Right lobe of liver (tissue), 6 donors: ENCODE measurements at regions not wholly inside any gene's neighbourhood (a gene's known extent, or its start where the extent isn't known, plus 50 kb on each side); places are given as distances from the start of the nearest gene placed in this dataset.
"Not testable (repeated sequence)": the region's sequence is repeated elsewhere in the genome, so short reads cannot be mapped to it uniquely, and the experiment has no call there.

Source experiments
- ATAC-seq, 4 donors: fragments of 200-7000 bp; cut with Tn5 transposase; one replicate each; pipeline ENCODE4 v1.9.1; 2020; ENCODE audit warnings: mild to moderate bottlenecking in 4 of 4, moderate library complexity in 4 of 4
- DNase-seq, 3 donors: peaks; one replicate each; pipeline ENCODE4 v3.0.0-alpha.2; 2020
- H3K27ac ChIP-seq, 3 donors: fragments of 200-600 bp; one replicate each; pipeline ENCODE4 v1.8.0; 2022
- H3K27me3 ChIP-seq, 2 donors: fragments of 200-600 bp; one replicate each; pipeline ENCODE4 v1.8.0; 2022
- H3K36me3 ChIP-seq, 4 donors: fragments of 200-600 bp; sonication (generic) in 1 of 4; one replicate each; pipeline versions ENCODE4 v1.5.1 to v1.8.0; 2017 to 2022; ENCODE audit warnings: control low read depth in 1 of 4
- H3K4me1 ChIP-seq, 4 donors: fragments of 200-600 bp; sonication (generic) in 1 of 4; one replicate each; pipeline versions ENCODE4 v1.5.1 to v1.8.0; 2017 to 2022; ENCODE audit warnings: control low read depth in 1 of 4
- H3K4me3 ChIP-seq, 3 donors: fragments of 200-600 bp; one replicate each; pipeline ENCODE4 v1.8.0; 2022
- H3K9me3 ChIP-seq, 4 donors: fragments of 200-600 bp; sonication (generic) in 1 of 4; one replicate each; pipeline versions ENCODE4 v1.5.1 to v1.8.0; 2017 to 2022; ENCODE audit warnings: control low read depth in 1 of 4
- CTCF ChIP-seq, 4 donors: fragments of 200-600 bp in 3 of 4; fragments of 450-650 bp in 1 of 4; IDR thresholded peaks; one replicate each; pipeline versions ENCODE4 v1.5.1 to v1.8.0; 2016 to 2022; ENCODE audit warnings: antibody characterized with exemption in 4 of 4, mild to moderate bottlenecking in 2 of 4
- POLR2A ChIP-seq: fragments of 450-650 bp; IDR thresholded peaks from one replicate; pipeline ENCODE4 v1.6.1; 2017; ENCODE audit warnings: antibody characterized with exemption, mild to moderate bottlenecking
- WGBS: methylation state at CpG from one replicate; pipeline ENCODE4 v1.1.6; 2018; ENCODE audit warnings: low coverage, low lambda C conversion rate; ENCODE audit not compliant: insufficient coverage; ENCODE audit errors: missing lambda C conversion rate; 5-methylcytosine and 5-hydroxymethylcytosine counted together
- intact Hi-C, 2 donors: fragments of 100-400 bp; cut with DNase I; formaldehyde crosslinking; loops; one replicate each; pipeline versions ENCODE4 v1.11.2 to v1.14.1; 2022
- donor health status: DM: no; HTN: yes; CAD: no.
- donor health status: DM: no; HTN: no; CAD: no.
- donor health status: DM: no; HTN: no; CAD: no.
- donor health status: DM: no; HTN: yes; CAD: no.
- donor health status: DM: no; HTN: yes; CAD: no.

GRCh38 chr10:64795847-64796246 lies 1274.6 kb downstream of the REEP3 start:
- no peaks in the 10 kb centered on the region for H3K36me3 ChIP-seq
- TF ChIP-seq POLR2A (no peak), CTCF (IDR thresholded peaks at IDR 0.05) (no peak)
- intact Hi-C loops = no loop called here
- no peaks in the 10 kb centered on the region for H3K9me3 ChIP-seq
- no peaks in the 10 kb centered on the region for H3K27me3 ChIP-seq
- no peak overlapping the region for H3K4me3 ChIP-seq
- no peaks in the 10 kb centered on the region for H3K4me1 ChIP-seq
- 47% methylated on average over 3 of the region's 3 CpGs for WGBS
- no peak overlapping the region for H3K27ac ChIP-seq
- no peak for DNase-seq
- no peak for ATAC-seq

GRCh38 chr10:64798297-64798696 lies 1277.1 kb downstream of the REEP3 start:
- no peak for ATAC-seq
- DNase-seq = no peak
- H3K9me3 ChIP-seq = no peaks in the 10 kb centered on the region
- H3K36me3 ChIP-seq = no peaks in the 10 kb centered on the region
- H3K4me3 ChIP-seq = no peak overlapping the region
- WGBS = 38% methylated on average over 1 of the region's 1 CpG
- TF ChIP-seq POLR2A (no peak), CTCF (IDR thresholded peaks at IDR 0.05) (no peak)
- H3K4me1 ChIP-seq = no peaks in the 10 kb centered on the region
- intact Hi-C loops = no loop called here
- H3K27ac ChIP-seq = no peak overlapping the region
- no peaks in the 10 kb centered on the region for H3K27me3 ChIP-seq

GRCh38 chr10:64808233-64808632 lies 1287.0 kb downstream of the REEP3 start:
- H3K27me3 ChIP-seq, H3K9me3 ChIP-seq, H3K4me1 ChIP-seq, H3K27ac ChIP-seq, ATAC-seq, H3K4me3 ChIP-seq, H3K36me3 ChIP-seq, DNase-seq, intact Hi-C loops: not testable (repeated sequence)

GRCh38 chr10:64810046-64810445 lies 1288.8 kb downstream of the REEP3 start:
- ATAC-seq, intact Hi-C loops, DNase-seq, H3K27me3 ChIP-seq, H3K4me3 ChIP-seq, H3K4me1 ChIP-seq, H3K27ac ChIP-seq, H3K36me3 ChIP-seq, H3K9me3 ChIP-seq: not testable (repeated sequence)
- WGBS = no CpG with 5 or more reads among the region's 4 CpGs

GRCh38 chr10:64813391-64813790 lies 1292.2 kb downstream of the REEP3 start:
- WGBS = 38% methylated on average over 2 of the region's 2 CpGs
- Histone ChIP-seq H3K9me3 (peaks cover 0 to 4% (median 0%) of the 10 kb centered on the region in 4 donors), H3K36me3 (no peaks in the 10 kb centered on the region), H3K4me3 (no peak overlapping the region), H3K27me3 (no peaks in the 10 kb centered on the region), H3K4me1 (no peaks in the 10 kb centered on the region), H3K27ac (no peak overlapping the region)
- DNase-seq = no peak
- intact Hi-C loops = no loop called here
- ATAC-seq = no peak
- TF ChIP-seq POLR2A (no peak), CTCF (IDR thresholded peaks at IDR 0.05) (no peak)

GRCh38 chr10:64814201-64814600 lies 1293.0 kb downstream of the REEP3 start:
- H3K4me3 ChIP-seq = no peak overlapping the region
- DNase-seq (no peak), ATAC-seq (no peak)
- peaks cover 0 to 2% (median 0%) of the 10 kb centered on the region in 4 donors for H3K9me3 ChIP-seq
- no peaks in the 10 kb centered on the region for H3K36me3 ChIP-seq
- 94% methylated on average over 2 of the region's 2 CpGs for WGBS
- TF ChIP-seq CTCF (IDR thresholded peaks at IDR 0.05) (no peak), POLR2A (no peak)
- no peaks in the 10 kb centered on the region for H3K27me3 ChIP-seq
- no peak overlapping the region for H3K27ac ChIP-seq
- H3K4me1 ChIP-seq = no peaks in the 10 kb centered on the region
- intact Hi-C loops = no loop called here
